Gastrocnemius medialis (tissue), 4 donors: ENCODE measurements at regions not wholly inside any gene's neighbourhood (a gene's known extent, or its start where the extent isn't known, plus 50 kb on each side); places are given as distances from the start of the nearest gene placed in this dataset.

Experiments used
- ATAC-seq, 2 donors: fragments of 150-250 bp; one replicate each; pipeline ENCODE4 v1.9.1; 2016
- DNase-seq, 2 donors: peaks; one replicate each; pipeline ENCODE4 v3.0.0-alpha.2; 2019
- H3K27ac ChIP-seq, 4 donors: fragments of 200-600 bp; sonication (generic); 1 replicate in 1 of 4; 2 replicates in 3 of 4; pipeline ENCODE4 v1.5.1; 2016 to 2018; ENCODE audit warnings: mild to moderate bottlenecking in 2 of 4, moderate library complexity in 1 of 4
- H3K27me3 ChIP-seq, 3 donors: fragments of 200-600 bp; sonication (generic) in 2 of 3; 1 replicate in 1 of 3; 2 replicates in 2 of 3; pipeline versions ENCODE4 v1.5.1 to v1.6.0; 2016 to 2019; ENCODE audit warnings: mild to moderate bottlenecking in 1 of 3, moderate library complexity in 1 of 3
- H3K36me3 ChIP-seq, 2 donors: fragments of 200-600 bp; sonication (generic) in 1 of 2; one replicate each; pipeline ENCODE4 v1.5.1; 2017 to 2018
- H3K4me1 ChIP-seq, 2 donors: fragments of 200-600 bp; sonication (generic) in 1 of 2; one replicate each; pipeline ENCODE4 v1.5.1; 2016 to 2017; ENCODE audit warnings: mild to moderate bottlenecking in 2 of 2
- H3K4me3 ChIP-seq, 4 donors: fragments of 200-600 bp; sonication (generic) in 3 of 4; 1 replicate in 1 of 4; 2 replicates in 3 of 4; pipeline ENCODE4 v1.5.1; 2016 to 2019; ENCODE audit warnings: mild to moderate bottlenecking in 2 of 4
- H3K9me3 ChIP-seq, 3 donors: fragments of 200-600 bp; sonication (generic) in 2 of 3; 1 replicate in 1 of 3; 2 replicates in 2 of 3; pipeline ENCODE4 v1.5.1; 2016 to 2019
- CTCF ChIP-seq, 5 experiments: fragments of 450-650 bp in 3 of 5; fragments of 200-600 bp in 2 of 5; sonication (generic) in 2 of 5; IDR thresholded peaks in 4 of 5; conservative IDR thresholded peaks in 1 of 5; 1 replicate in 4 of 5; 2 replicates in 1 of 5; pipeline ENCODE4 v1.5.1; 2016 to 2019; ENCODE audit warnings: antibody characterized with exemption in 5 of 5, mild to moderate bottlenecking in 3 of 5, moderate library complexity in 3 of 5
- POLR2A ChIP-seq, 2 donors: fragments of 450-650 bp; IDR thresholded peaks; one replicate each; pipeline ENCODE4 v1.6.1; 2017; ENCODE audit warnings: antibody characterized with exemption in 2 of 2, mild to moderate bottlenecking in 2 of 2, moderate library complexity in 2 of 2
- in situ Hi-C, 4 donors: fragments of 200-750 bp; cut with MboI; loops; one replicate each; pipeline versions ENCODE4 v1.15.0 to v1.8.0; 2017; ENCODE audit warnings: low sequenced_read_pairs in 4 of 4
- intact Hi-C: fragments of 100-400 bp; cut with DNase I; formaldehyde crosslinking; loops from one replicate; pipeline ENCODE4 v1.15.1; 2023; ENCODE audit warnings: low total_unique reads

DNA sequence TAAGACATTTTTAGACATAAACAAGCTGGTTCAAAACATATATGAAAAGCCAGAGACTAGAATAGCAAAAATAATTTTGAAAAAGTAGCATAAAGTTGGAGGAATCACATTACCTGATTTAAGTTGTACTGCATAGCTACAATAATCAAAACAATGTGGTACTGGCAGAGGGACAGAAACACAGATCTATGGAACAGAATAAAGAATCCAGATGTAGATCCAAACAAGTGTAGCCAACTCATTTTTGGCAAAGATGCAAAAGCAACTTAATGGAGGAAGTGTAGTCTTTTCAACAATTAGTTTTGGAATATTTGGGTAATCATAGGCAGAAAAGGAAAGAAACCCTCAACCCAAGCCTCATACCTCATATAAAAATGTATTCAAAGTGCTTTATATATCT lies 278.7 kb upstream of the ZNF521 start:
- in situ Hi-C loops = no loop called here
- TF ChIP-seq POLR2A (IDR thresholded peaks at IDR 0.05) = no peak
- no peak for TF ChIP-seq CTCF (IDR thresholded peaks at IDR 0.05 in 4 of 5, conservative IDR thresholded peaks at IDR 0.05 in 1 of 5)

GRCh38 chr18:25621682-25622081 lies 269.7 kb upstream of the ZNF521 start:
- Histone ChIP-seq H3K4me3 (no peak overlapping the region), H3K36me3 (no peaks in the 10 kb centered on the region), H3K4me1 (no peaks in the 10 kb centered on the region), H3K27ac (no peak overlapping the region), H3K27me3 (no peaks in the 10 kb centered on the region), H3K9me3 (peaks cover 0 to 10% (median 0%) of the 10 kb centered on the region in 3 donors)
- intact Hi-C loops = no loop called here
- DNase-seq (no peak), ATAC-seq (no peak)
- no peak for TF ChIP-seq CTCF (IDR thresholded peaks at IDR 0.05 in 4 of 5, conservative IDR thresholded peaks at IDR 0.05 in 1 of 5)
- no peak for TF ChIP-seq POLR2A (IDR thresholded peaks at IDR 0.05)
- in situ Hi-C loops = no loop called here

More for the DNA sequence above, 278.7 kb upstream of the ZNF521 start:
- H3K9me3 ChIP-seq = no peaks in the 10 kb centered on the region
- intact Hi-C loops = no loop called here
- ATAC-seq (no peak), DNase-seq (no peak)
- H3K36me3 ChIP-seq = no peaks in the 10 kb centered on the region
- H3K27me3 ChIP-seq = no peaks in the 10 kb centered on the region
- H3K4me3 ChIP-seq = no peak overlapping the region
- no peaks in the 10 kb centered on the region for H3K4me1 ChIP-seq
- H3K27ac ChIP-seq = no peak overlapping the region

DNA sequence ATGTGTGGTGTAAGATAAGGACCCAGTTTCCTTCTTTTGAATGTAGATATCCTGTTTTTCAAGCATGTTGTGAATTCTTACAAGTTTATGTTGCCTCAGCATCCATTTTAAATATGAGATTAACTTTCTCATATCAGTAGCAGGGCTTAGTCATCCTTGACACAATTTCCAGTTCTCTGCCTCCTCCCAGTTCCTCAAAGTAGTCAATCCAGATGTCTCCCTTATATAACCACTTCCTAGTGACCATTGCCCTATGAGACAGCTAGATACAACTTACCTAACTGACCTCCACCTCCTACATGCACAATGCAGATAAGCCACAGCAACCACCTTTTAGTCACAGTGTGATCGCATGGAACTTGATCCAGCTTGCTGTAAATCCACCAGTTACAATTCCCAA lies 269.2 kb upstream of the ZNF521 start:
- TF ChIP-seq POLR2A (IDR thresholded peaks at IDR 0.05) = no peak
- no peak for TF ChIP-seq CTCF (IDR thresholded peaks at IDR 0.05 in 4 of 5, conservative IDR thresholded peaks at IDR 0.05 in 1 of 5)
- in situ Hi-C loops (no loop called here), intact Hi-C loops (no loop called here)
- H3K4me1 ChIP-seq = no peaks in the 10 kb centered on the region
- no peaks in the 10 kb centered on the region for H3K27me3 ChIP-seq
- H3K36me3 ChIP-seq = no peaks in the 10 kb centered on the region
- no peak overlapping the region for H3K4me3 ChIP-seq
- H3K27ac ChIP-seq = no peak overlapping the region
- peaks cover 0 to 10% (median 0%) of the 10 kb centered on the region in 3 donors for H3K9me3 ChIP-seq
- ATAC-seq (no peak), DNase-seq (no peak)

GRCh38 chr18:25614168-25614567 lies 262.2 kb upstream of the ZNF521 start:
- intact Hi-C loops (no loop called here), in situ Hi-C loops (no loop called here)
- TF ChIP-seq CTCF (IDR thresholded peaks at IDR 0.05 in 4 of 5, conservative IDR thresholded peaks at IDR 0.05 in 1 of 5) = no peak
- no peak for TF ChIP-seq POLR2A (IDR thresholded peaks at IDR 0.05)
- no peaks in the 10 kb centered on the region for H3K36me3 ChIP-seq
- H3K4me3 ChIP-seq = no peak overlapping the region
- no peaks in the 10 kb centered on the region for H3K9me3 ChIP-seq
- ATAC-seq (no peak), DNase-seq (no peak)
- H3K27me3 ChIP-seq = no peaks in the 10 kb centered on the region
- H3K4me1 ChIP-seq = no peaks in the 10 kb centered on the region
- H3K27ac ChIP-seq = no peak overlapping the region

GRCh38 chr18:25612466-25612865 lies 260.5 kb upstream of the ZNF521 start:
- intact Hi-C loops = no loop called here
- ATAC-seq = no peak
- in situ Hi-C loops = no loop called here

More at GRCh38 chr18:25612466-25612865, 260.5 kb upstream of the ZNF521 start:
- no peaks in the 10 kb centered on the region for H3K9me3 ChIP-seq
- TF ChIP-seq CTCF (IDR thresholded peaks at IDR 0.05 in 4 of 5, conservative IDR thresholded peaks at IDR 0.05 in 1 of 5) (no peak), POLR2A (IDR thresholded peaks at IDR 0.05) (no peak)
- no peaks in the 10 kb centered on the region for H3K4me1 ChIP-seq
- DNase-seq = no peak
- H3K27ac ChIP-seq = no peak overlapping the region
- no peaks in the 10 kb centered on the region for H3K36me3 ChIP-seq
- no peak overlapping the region for H3K4me3 ChIP-seq
- H3K27me3 ChIP-seq = peaks cover 0 to 3% (median 0%) of the 10 kb centered on the region in 3 donors
